ENCODE measurements at regions not wholly inside any gene's neighbourhood (a gene's known extent, or its start where the extent isn't known, plus 50 kb on each side); places are given as distances from the start of the nearest gene placed in this dataset.
A peak's percentile ranks its signal among the peaks of the same experiment; 100 is the strongest.
"Not testable (repeated sequence)": the region's sequence is repeated elsewhere in the genome, so short reads cannot be mapped to it uniquely, and the experiment has no call there.

- not testable (repeated sequence) for DNase-seq
Observed at GRCh38 chr4:59511809-59512208, 1688.3 kb upstream of the ADGRL3 start.

DNA sequence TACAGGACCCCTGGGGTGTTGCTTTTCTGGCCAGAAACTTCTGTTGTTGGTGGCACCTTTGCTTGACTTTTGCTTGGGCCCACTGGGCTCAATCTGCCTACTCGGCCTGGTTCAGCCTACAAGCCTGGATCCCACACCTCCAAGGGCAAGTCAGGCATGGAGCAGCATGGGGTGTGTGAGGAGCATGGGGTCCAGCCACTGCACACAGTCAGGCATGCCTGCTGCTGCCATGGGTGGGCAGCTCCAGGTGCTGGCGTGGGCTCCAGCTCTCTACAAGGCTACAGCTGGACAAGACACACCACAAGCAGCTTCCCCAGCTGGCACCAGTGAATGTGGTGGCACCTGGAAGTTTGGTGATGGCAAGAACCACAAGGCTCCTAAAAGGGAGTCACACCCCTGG, 1683.1 kb upstream of the ADGRL3 start:
- no peak for DNase-seq

DNA sequence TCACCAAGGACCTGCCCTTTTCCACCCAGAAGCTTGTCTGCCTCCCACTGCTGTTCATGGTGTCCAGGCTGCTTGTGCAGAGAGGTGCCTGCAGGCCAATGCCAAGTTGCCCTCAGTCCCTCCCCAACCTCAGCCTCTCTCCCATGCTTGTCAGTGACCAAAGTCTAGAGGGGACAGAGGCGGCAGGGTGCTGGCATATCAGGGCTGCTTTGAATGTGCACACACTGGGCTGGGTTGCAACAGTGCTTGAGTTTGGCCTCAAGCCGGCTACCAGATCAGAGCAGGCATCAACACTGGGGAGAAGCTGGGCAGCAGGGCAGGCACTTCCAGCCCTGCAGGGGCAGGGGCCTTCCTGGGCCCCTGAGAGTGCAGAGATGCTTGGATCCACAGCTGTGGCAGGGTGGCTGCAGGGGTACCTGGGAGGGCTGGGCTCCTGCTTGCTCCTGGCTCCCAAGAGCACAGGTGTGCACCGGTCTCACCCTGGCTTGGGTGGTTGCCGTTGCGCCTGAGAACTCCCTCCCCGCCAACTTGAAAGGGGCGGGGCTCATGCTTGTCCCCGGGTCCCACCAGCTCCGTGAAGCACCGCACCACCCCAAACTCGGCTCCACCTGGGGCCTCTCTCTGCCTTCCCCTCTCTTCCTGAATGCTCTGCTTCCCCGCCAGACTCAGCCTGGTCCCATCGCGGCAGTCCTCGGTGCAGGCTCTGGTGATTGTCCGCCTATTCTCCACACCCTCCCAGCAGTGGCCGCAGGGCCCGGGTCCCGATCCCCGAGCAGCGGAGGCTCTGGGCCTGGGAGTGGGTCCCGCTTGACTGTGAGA, 1681.9 kb upstream of the ADGRL3 start:
- no peak for DNase-seq

DNA sequence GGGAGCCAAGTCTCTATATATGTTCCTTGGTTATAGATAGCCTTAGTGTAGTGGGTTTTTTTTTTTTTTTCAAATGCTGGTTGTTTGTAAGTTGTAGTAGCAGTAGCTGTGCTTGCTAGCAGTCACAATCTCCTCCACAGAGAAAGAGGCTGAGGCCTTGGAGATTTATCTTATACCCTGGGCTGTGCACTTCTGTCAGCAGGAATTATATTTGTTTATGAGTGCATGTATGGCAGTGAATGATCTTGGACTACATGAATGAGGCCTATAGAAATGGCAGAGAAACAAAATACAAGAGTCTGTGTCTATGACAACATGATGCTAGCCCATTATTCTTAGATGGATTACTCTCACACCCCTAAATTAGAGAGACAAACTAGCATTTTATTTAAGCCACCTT, 1674.2 kb upstream of the ADGRL3 start:
- no peak for DNase-seq

DNA sequence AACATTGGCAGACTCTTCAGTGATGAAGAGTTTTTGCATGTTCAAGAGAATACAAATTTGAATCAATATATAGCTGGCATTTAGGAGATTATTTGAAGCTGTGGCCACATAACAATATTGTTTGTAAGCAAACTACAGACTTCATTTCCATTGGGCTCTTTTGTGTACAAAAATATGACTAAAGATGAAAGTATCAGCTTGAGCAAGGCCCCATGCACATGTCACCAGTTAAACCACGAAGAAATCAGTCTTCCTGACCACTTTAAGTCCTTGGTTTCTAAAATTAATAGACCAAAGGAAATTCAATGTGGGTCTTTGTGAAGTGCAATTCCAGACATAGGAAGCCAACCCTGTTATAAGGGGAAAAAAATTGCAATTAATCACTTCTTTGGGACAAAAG, 1664.6 kb upstream of the ADGRL3 start:
- DNase-seq = no peak

DNA sequence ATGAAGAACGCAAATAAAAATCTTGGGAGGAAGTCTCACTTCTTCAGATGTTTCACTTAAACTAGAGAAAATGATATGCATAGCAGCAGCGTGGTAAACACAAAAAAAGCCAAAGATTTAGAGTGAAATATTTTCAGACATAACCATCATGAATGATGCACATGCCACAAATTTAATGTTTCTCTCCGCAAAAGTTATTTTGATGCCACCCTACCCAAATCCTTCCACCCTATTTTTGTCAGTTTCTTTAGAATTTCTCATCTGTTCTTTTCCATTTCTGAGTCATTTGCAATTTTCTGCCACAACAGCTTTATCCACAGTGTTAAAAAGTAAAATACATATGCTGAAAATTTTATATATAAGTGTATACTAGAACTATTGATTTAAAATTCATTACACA, 1663.7 kb upstream of the ADGRL3 start:
- no peak for DNase-seq

- no peak for DNase-seq
Observed at GRCh38 chr4:59537246-59537886, 1662.8 kb upstream of the ADGRL3 start.

- no peak for DNase-seq
Observed at GRCh38 chr4:59539401-59539800, 1660.7 kb upstream of the ADGRL3 start.

DNA sequence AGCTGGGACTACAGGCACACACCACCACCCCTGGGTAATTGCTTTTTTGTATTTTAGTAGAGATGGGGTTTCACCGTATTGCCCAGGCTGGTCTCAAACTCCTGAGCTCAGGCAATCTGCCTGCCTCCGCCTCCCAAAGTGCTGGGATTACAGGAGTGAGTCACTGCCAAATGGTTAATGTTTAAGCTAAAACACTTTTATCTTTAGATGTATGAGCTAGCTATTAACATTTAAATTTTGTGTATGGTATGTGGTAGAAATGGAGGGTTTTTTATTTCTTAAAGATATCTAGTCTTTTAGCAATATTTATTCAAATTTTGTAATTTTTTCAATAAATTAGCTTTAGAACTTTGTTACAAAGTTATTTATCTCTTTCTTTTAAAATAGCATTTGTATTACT, 1659.8 kb upstream of the ADGRL3 start:
- DNase-seq = no peak

- peak; percentile 35 for DNase-seq
Observed at GRCh38 chr4:59553063-59553720, 1646.9 kb upstream of the ADGRL3 start.

DNA sequence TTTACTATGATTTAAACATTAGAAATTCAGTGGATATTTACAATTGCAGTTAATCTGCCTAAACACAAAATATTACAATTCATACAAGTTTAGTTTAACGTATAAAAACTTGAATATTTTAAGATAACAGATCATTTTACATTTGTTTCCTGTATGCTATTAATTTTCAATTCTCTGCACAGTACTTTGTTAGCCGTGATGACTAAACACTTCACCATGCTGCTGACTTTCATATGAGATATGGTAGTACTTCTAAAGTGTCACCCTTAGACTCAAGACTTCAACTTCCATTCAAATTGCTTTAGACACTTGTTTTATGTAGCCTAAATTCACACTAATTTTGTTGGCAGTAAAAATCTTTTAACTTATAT, 1646.4 kb upstream of the ADGRL3 start:
- DNase-seq = peak; percentile 36

DNA sequence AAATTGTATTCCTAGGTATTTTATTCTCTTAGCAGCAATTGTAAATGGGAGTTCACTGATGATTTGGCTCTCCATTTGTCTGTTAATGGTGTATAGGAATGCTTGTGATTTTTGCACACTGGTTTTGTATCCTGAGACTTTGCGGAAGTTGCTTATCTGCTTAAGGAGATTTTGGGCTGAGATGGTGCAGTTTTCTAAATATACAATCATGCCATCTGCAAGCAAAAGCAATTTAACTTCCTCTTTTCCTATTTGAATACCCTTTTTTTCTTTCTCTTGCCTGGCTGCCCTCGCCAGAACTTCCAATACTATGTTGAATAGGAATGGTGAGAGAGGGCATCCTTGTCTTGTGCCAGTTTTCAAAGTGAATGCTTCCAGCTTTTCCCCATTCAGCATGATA, 1643.9 kb upstream of the ADGRL3 start:
- not testable (repeated sequence) for DNase-seq

DNA sequence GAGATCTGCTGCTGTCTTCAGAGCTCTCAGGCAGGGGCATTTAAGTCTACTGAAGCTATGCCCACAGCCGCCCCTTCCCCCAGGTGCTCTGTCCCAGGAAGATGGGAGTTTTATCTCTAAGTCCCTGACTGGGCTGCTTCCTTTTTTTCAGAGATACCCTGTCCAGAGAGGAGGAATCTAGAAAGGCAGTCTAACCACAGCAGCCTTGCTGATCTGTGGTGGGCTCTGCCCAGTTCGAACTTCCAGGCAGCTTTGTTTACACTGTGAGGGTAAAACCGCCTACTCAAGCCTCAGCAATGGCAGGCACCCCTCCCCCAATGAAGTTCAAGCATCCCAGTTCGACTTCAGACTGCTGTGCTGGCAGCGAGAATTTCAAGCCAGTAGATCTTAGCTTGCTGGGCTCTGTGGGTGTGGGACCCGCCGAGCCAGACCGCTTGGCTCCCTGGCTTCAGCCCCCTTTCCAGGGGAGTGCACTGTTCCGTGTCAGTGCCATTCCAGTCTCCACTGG, 1639.9 kb upstream of the ADGRL3 start:
- not testable (repeated sequence) for DNase-seq

DNA sequence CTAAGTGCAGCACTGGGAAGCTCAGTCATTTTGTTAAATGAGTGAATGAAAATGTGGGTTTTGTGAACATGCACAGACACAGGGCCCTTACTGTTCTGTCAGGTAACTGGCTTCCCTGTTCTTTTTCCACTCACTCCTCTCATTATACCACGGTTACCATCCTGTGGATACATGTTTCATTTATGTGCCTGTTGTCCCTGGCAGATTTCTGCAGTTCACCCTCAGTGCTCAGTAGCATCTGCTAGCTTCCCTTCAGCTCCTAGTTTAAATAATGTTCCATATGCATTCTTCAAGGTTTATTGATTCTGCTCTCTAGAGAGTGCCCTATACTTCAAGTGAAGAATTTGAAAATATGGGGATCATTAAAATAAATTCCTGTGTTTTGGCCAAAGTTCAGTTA, 1634.3 kb upstream of the ADGRL3 start:
- DNase-seq = no peak

DNA sequence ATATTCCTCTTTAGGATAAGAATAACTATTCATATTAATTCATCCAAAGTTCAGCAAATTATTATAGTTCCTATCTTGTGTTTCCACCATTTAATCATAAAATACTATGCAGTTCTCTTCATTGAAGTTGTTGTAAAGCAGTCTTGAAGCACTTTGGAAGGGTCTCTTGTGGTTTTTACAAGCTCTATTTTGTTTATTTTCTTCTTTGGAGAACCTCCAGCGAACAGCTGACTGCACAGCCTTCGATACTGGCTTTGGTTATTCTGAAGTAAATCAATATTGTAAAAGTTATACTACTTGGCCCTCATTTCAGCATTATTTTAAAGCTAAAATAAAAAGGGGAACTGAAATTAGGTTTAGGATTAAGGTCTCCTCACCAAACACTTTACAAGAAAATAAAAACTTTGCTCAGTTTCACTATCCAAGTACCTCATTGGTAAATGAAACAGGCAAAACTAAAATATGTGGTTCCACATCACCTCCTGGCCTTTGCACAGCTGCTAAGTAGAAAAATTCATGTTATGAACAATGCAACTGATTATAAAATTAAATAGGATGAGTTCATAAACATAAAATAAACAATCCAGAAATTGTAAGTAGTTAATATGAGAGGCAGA, 1629.2 kb upstream of the ADGRL3 start:
- DNase-seq = no peak

GRCh38 chr4:59571805-59572430, 1628.2 kb upstream of the ADGRL3 start:
- no peak for DNase-seq

GRCh38 chr4:59583845-59584568, 1616.1 kb upstream of the ADGRL3 start:
- no peak for DNase-seq

- no peak for DNase-seq
Observed at GRCh38 chr4:59597536-59598329, 1602.4 kb upstream of the ADGRL3 start.

DNA sequence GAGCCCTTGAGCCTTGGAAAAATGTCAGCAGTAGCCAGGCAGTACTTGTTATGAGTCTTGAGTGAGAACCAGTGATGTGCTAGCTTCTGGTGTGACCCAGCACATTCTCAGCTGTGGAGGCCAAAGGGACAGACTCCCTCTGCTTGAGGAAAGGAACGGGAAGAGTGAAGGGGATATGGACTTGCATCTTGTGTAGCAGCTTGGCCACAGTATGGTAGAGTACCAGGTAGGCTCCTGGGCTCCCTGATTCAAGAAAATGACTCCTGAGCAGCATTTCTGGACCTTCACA, 1601.9 kb upstream of the ADGRL3 start:
- DNase-seq = no peak

- DNase-seq = peak; percentile 9
Observed at GRCh38 chr4:59608466-59608865, 1591.7 kb upstream of the ADGRL3 start.

DNA sequence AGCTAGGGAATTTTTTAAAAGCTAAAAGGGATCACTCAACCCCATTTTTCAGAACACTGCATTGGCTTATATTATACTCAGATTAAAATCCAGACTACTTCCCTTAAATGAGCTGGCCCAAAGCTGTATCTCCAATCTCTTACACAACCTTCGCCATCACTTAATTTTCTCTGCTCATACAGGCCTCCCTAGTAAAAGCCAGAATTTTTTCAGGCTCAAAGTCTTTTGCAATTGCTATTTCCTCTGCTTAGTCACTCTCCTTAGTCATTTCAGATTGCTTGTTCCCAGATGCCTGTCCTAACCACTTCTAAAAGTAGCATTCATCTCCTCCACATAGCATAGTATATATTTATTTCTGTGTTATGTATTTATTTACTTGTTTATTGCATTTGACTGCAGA, 1587.9 kb upstream of the ADGRL3 start:
- DNase-seq = peak; percentile 72
